GM12878 (cell line): ENCODE measurements at regions not wholly inside any gene's neighbourhood (a gene's known extent, or its start where the extent isn't known, plus 50 kb on each side); places are given as distances from the start of the nearest gene placed in this dataset.

ENCODE experiments used
- ASH2L ChIP-seq: fragments of 300-600, 200-600 bp; sonication (generic); IDR thresholded peaks from 2 replicates; pipeline ENCODE4 v1.6.1; 2017; ENCODE audit warnings: low read depth, mild to moderate bottlenecking, borderline replicate concordance
- BHLHE40 ChIP-seq, 2 experiments: fragments of 450-650 bp in 1 of 2; IDR thresholded peaks; 2 replicates each; pipeline ENCODE4 v1.6.1; 2011 to 2017; ENCODE audit warnings: low read depth in 2 of 2, borderline replicate concordance in 1 of 2, improper control_type of control experiment in 1 of 2, low read length in 1 of 2, mild to moderate bottlenecking in 1 of 2
- E2F8 ChIP-seq: fragments of 450-650 bp; IDR thresholded peaks from 2 replicates; pipeline ENCODE4 v1.6.1; 2018; ENCODE audit warnings: mild to moderate bottlenecking, low read depth, moderate library complexity; ENCODE audit not compliant: partially characterized antibody
- EP300 ChIP-seq, 2 experiments: fragments of 150-350 bp in 1 of 2; IDR thresholded peaks; 2 replicates each; pipeline ENCODE4 v1.6.1; 2011 to 2012; ENCODE audit warnings: low read depth in 2 of 2, low read length in 2 of 2, borderline replicate concordance in 1 of 2, improper control_type of control experiment in 1 of 2, inconsistent platforms in 1 of 2; ENCODE audit not compliant: control insufficient read depth in 1 of 2
- IRF5 ChIP-seq: fragments of 450-650 bp; IDR thresholded peaks from 2 replicates; pipeline ENCODE4 v1.6.1; 2017; ENCODE audit warnings: borderline replicate concordance
- KLF5 ChIP-seq: fragments of 450-650 bp; IDR thresholded peaks from 2 replicates; pipeline ENCODE4 v1.6.1; 2014; ENCODE audit warnings: mild to moderate bottlenecking; ENCODE audit not compliant: partially characterized antibody
- MTA3 ChIP-seq: IDR thresholded peaks from 2 replicates; pipeline ENCODE4 v1.6.1; 2012; ENCODE audit warnings: low read length, inconsistent platforms, borderline replicate concordance
- MXI1 ChIP-seq: fragments of 150-350 bp; IDR thresholded peaks from 2 replicates; pipeline ENCODE4 v1.6.1; 2011; ENCODE audit warnings: low read depth, mild to moderate bottlenecking, inconsistent platforms, low read length, improper control_type of control experiment
- NFYA ChIP-seq: IDR thresholded peaks from 2 replicates; pipeline ENCODE4 v1.6.1; 2011; ENCODE audit warnings: low read depth, mild to moderate bottlenecking, low read length, improper control_type of control experiment, borderline replicate concordance
- NR2F1 ChIP-seq: fragments of 450-650 bp; conservative IDR thresholded peaks from 2 replicates; pipeline ENCODE4 v1.6.1; 2017; ENCODE audit warnings: mild to moderate bottlenecking
- PML ChIP-seq: IDR thresholded peaks from 2 replicates; pipeline ENCODE4 v1.6.1; 2012; ENCODE audit warnings: low read length, inconsistent platforms
- POLR2A ChIP-seq: IDR thresholded peaks from 2 replicates; pipeline ENCODE4 v1.6.1; 2011; ENCODE audit warnings: low read depth, mild to moderate bottlenecking, low read length
- POLR2AphosphoS5 ChIP-seq: IDR thresholded peaks from 2 replicates; pipeline ENCODE4 v1.6.1; 2011; ENCODE audit warnings: mild to moderate bottlenecking, low read length, inconsistent platforms
- RAD51 ChIP-seq: fragments of 450-650 bp; IDR thresholded peaks from 2 replicates; pipeline ENCODE4 v1.6.1; 2016; ENCODE audit warnings: moderate library complexity, mild to moderate bottlenecking, inconsistent platforms
- SIX5 ChIP-seq: IDR thresholded peaks from 2 replicates; pipeline ENCODE4 v1.6.1; 2011; ENCODE audit warnings: mild to moderate bottlenecking, low read depth, low read length, moderate library complexity; ENCODE audit not compliant: severe bottlenecking
- TCF12 ChIP-seq: IDR thresholded peaks from 2 replicates; pipeline ENCODE4 v1.6.1; 2011; ENCODE audit warnings: low read depth, mild to moderate bottlenecking, low read length
- TCF7 ChIP-seq: IDR thresholded peaks from 2 replicates; pipeline ENCODE4 v1.6.1; 2014; ENCODE audit warnings: antibody characterized with exemption, borderline replicate concordance
- ZBTB40 ChIP-seq: fragments of 450-650 bp; IDR thresholded peaks from 2 replicates; pipeline ENCODE4 v1.6.1; 2016; ENCODE audit warnings: mild to moderate bottlenecking, moderate library complexity, borderline replicate concordance
- TF ChIP-seq, protein P1 (sequence below): fragments of 450-650 bp; formaldehyde crosslinking; IDR thresholded peaks from 2 replicates; pipeline ENCODE4 v1.4.0; 2022; ENCODE audit warnings: mild to moderate bottlenecking, moderate library complexity

GRCh38 chr3:194058189-194058571 is 77.8 kb upstream of the HES1 start (continued):
- no peak for TF ChIP-seq ZBTB40
- TF ChIP-seq ASH2L = no peak
- TF ChIP-seq MXI1 = no peak
- TF ChIP-seq MTA3 = no peak
- no peak for TF ChIP-seq PML
- TF ChIP-seq IRF5 = no peak
- TF ChIP-seq RAD51 = no peak
- TF ChIP-seq POLR2A = 0 out of 2 replicates have a peak, but pooled peaks have one; percentile 23
- TF ChIP-seq, protein P1, sequence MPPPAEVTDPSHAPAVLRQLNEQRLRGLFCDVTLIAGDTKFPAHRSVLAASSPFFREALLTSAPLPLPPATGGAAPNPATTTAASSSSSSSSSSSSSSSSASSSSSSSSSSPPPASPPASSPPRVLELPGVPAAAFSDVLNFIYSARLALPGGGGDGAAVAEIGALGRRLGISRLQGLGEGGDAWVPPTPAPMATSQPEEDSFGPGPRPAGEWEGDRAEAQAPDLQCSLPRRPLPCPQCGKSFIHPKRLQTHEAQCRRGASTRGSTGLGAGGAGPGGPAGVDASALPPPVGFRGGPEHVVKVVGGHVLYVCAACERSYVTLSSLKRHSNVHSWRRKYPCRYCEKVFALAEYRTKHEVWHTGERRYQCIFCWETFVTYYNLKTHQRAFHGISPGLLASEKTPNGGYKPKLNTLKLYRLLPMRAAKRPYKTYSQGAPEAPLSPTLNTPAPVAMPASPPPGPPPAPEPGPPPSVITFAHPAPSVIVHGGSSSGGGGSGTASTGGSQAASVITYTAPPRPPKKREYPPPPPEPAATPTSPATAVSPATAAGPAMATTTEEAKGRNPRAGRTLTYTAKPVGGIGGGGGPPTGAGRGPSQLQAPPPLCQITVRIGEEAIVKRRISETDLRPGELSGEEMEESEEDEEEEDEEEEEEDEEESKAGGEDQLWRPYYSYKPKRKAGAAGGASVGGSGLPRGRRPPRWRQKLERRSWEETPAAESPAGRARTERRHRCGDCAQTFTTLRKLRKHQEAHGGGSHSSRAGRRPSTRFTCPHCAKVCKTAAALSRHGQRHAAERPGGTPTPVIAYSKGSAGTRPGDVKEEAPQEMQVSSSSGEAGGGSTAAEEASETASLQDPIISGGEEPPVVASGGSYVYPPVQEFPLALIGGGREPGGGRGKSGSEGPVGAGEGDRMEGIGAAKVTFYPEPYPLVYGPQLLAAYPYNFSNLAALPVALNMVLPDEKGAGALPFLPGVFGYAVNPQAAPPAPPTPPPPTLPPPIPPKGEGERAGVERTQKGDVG (CRISPR knock-in tag) = no peak
- TF ChIP-seq BHLHE40 (IDR thresholded peaks at IDR 0.05; ENCODE audit: borderline replicate concordance in 1 of 2, low read depth in 2 of 2, low read length in 1 of 2) = peak in 1 of 2 experiments; percentile 28; a peak in 1 of 4 replicates
- no peak for TF ChIP-seq SIX5
- no peak for TF ChIP-seq KLF5
- no peak for TF ChIP-seq TCF7
- TF ChIP-seq NR2F1 = peak; percentile 45; the same call in 1 of the 2 replicates
- TF ChIP-seq NFYA = no peak
- no peak for TF ChIP-seq EP300 (IDR thresholded peaks at IDR 0.05; ENCODE audit: borderline replicate concordance in 1 of 2, control insufficient read depth in 1 of 2, low read depth in 2 of 2, low read length in 2 of 2)
- 0 out of 2 replicates have a peak, but pooled peaks have one; percentile 22 for TF ChIP-seq TCF12
- TF ChIP-seq E2F8 = no peak
- TF ChIP-seq POLR2AphosphoS5 = no peak
